ENCODE measurements at regions not wholly inside any gene's neighbourhood (a gene's known extent, or its start where the extent isn't known, plus 50 kb on each side); places are given as distances from the start of the nearest gene placed in this dataset.

DNA sequence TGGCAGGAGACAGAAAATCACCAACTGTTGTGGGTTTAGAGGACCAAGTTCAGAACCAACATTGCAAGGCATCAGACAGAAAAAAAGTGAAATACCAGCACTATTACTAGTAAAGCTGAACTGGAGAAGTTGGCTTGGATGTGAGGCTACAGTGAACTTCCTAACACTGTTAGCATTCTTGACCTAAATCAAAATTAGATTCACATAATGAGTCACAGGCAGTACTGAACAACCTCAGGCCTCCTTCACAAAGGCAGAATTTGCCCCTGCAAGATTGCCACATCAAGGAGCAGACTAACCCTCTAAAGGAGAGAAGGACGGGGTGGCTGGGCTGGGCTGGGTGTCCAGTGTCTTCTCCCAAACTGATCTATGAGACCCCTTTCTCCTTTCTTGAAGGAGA, 539.7 kb downstream of the SNAPC1 start:
- Histone ChIP-seq H3K36me3 (ENCODE audit: insufficient read depth, low read length) (no peaks in the 10 kb centered on the region), H3K27me3 (ENCODE audit: control insufficient read depth, insufficient read depth, low read length) (no peaks in the 10 kb centered on the region), H3K4me1 (ENCODE audit: control insufficient read depth, insufficient read depth, low read length) (no peaks in the 10 kb centered on the region), H3K9ac (ENCODE audit: low read depth, low read length) (no peak overlapping the region), H3K4me2 (ENCODE audit: low read length) (no peak overlapping the region), H3K4me3 (ENCODE audit: low read length) (no peak overlapping the region), H3K9me3 (replicated peaks; ENCODE audit: low read length) (no peaks in the 10 kb centered on the region)

DNA sequence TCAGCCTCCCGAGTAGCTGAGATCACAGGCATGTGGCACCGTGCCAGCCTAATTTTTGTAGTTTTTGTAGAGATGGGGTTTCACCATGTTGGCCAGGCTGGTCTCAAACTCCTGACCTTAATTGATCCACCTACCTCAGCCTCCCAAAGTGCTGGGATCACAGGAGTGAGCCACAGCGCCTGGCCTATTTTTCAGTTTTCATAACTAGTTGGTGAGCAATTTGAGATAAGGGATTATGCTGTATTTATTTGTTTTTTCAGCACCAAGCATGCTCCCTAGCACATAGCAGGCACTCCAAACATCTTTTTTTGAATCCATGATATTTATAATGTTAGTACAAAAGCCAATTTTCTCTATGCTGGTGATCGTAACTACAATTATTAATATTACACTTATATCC, 541.2 kb downstream of the SNAPC1 start:
- no peak overlapping the region for H3K4me2 ChIP-seq (ENCODE audit: low read length)
- no peak overlapping the region for H3K9ac ChIP-seq (ENCODE audit: low read depth, low read length)
- no peak overlapping the region for H3K4me3 ChIP-seq (ENCODE audit: low read length)
- H3K36me3 ChIP-seq (ENCODE audit: insufficient read depth, low read length), result no peaks in the 10 kb centered on the region
- H3K4me1 ChIP-seq (ENCODE audit: control insufficient read depth, insufficient read depth, low read length), result no peaks in the 10 kb centered on the region
- no peaks in the 10 kb centered on the region for H3K9me3 ChIP-seq (replicated peaks; ENCODE audit: low read length)
- H3K27me3 ChIP-seq (ENCODE audit: control insufficient read depth, insufficient read depth, low read length), result no peaks in the 10 kb centered on the region

DNA sequence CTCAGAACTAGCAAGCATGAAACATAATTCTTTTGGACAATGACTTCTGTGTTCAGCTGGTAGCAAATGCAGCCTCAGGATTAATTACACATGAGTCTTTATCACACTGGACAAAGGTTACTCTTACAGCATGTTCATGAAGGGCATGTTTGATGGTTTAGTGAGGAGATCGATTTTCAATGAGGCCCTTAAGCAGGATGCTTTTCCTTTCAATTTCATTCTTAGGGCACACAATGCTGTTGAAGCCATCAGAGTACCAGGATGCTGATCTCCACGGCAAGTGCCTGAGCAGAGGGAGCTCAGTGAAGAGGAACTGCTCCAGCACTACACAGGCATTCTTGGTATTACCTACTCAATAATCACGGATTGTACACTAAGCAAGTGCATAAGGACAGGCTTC, 542.0 kb downstream of the SNAPC1 start:
- Histone ChIP-seq H3K4me2 (ENCODE audit: low read length) (no peak overlapping the region), H3K36me3 (ENCODE audit: insufficient read depth, low read length) (no peaks in the 10 kb centered on the region), H3K4me1 (ENCODE audit: control insufficient read depth, insufficient read depth, low read length) (no peaks in the 10 kb centered on the region), H3K9me3 (replicated peaks; ENCODE audit: low read length) (no peaks in the 10 kb centered on the region), H3K4me3 (ENCODE audit: low read length) (no peak overlapping the region), H3K27me3 (ENCODE audit: control insufficient read depth, insufficient read depth, low read length) (no peaks in the 10 kb centered on the region), H3K9ac (ENCODE audit: low read depth, low read length) (no peak overlapping the region)

DNA sequence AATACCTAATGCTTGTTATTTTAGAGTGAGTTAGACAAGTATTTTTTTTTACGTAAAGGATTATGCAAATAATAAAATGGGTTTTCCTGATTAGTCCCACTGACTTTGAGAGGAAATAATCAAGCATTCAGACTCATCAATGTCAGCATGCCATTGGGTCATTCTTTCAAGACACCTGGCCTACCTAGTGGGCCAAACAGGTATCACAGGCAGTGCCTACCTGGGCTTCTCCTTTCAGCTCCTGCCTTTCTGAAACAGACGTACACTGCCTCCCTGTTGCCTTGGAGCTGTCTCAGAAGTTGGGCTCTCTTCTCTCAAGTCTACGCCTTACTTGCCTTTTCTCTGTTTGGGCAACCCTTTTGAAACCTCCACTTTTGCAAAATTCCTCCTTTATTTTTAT, 545.6 kb downstream of the SNAPC1 start:
- no peaks in the 10 kb centered on the region for H3K36me3 ChIP-seq (ENCODE audit: insufficient read depth, low read length)
- no peak overlapping the region for H3K4me2 ChIP-seq (ENCODE audit: low read length)
- no peak overlapping the region for H3K9ac ChIP-seq (ENCODE audit: low read depth, low read length)
- no peaks in the 10 kb centered on the region for H3K9me3 ChIP-seq (replicated peaks; ENCODE audit: low read length)
- H3K27me3 ChIP-seq (ENCODE audit: control insufficient read depth, insufficient read depth, low read length), result no peaks in the 10 kb centered on the region
- no peak overlapping the region for H3K4me3 ChIP-seq (ENCODE audit: low read length)
- no peaks in the 10 kb centered on the region for H3K4me1 ChIP-seq (ENCODE audit: control insufficient read depth, insufficient read depth, low read length)

DNA sequence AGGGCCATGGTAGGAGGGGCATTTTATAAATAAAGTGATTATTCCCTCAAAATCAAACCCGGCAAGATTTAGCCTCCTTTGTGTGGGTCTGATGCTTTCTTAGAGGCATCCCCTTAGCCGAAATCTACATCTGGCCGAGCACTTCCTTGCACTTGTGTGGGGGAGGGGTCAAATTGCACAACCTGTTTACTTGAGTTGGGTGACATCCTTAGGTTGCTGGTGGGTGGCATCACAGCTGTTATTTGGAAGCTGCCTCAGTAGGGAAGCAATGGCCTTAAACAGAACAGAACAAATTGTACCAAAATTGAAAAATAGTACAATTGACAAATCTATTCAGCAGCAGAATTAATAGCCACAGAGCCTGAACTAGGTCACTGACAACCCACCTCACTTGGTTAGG, 546.1 kb downstream of the SNAPC1 start:
- H3K4me2 ChIP-seq (ENCODE audit: low read length), result no peak overlapping the region
- no peak overlapping the region for H3K9ac ChIP-seq (ENCODE audit: low read depth, low read length)
- H3K9me3 ChIP-seq (replicated peaks; ENCODE audit: low read length), result no peaks in the 10 kb centered on the region
- no peaks in the 10 kb centered on the region for H3K4me1 ChIP-seq (ENCODE audit: control insufficient read depth, insufficient read depth, low read length)
- H3K36me3 ChIP-seq (ENCODE audit: insufficient read depth, low read length), result no peaks in the 10 kb centered on the region
- H3K27me3 ChIP-seq (ENCODE audit: control insufficient read depth, insufficient read depth, low read length), result no peaks in the 10 kb centered on the region
- H3K4me3 ChIP-seq (ENCODE audit: low read length), result no peak overlapping the region

DNA sequence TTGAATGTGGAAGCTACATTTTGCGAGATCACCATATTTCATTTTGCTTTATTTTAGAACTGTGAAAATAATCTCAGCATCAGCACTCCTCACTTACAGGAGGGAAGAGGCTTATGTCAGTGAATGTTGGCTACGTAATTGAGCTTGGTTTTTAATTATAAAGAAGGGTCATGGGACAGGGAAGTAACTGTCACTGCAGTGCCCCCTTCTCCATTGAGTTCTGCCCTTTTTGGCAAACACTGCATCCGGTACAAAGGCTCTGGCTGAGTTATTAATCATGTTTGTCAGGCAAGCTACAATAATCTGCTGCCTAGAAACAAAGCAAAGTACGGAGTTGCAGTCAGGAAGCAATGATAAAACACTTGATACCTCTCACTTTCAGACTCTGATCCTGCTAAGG, 546.7 kb downstream of the SNAPC1 start:
- no peak overlapping the region for H3K9ac ChIP-seq (ENCODE audit: low read depth, low read length)
- H3K4me2 ChIP-seq (ENCODE audit: low read length), result no peak overlapping the region
- H3K4me1 ChIP-seq (ENCODE audit: control insufficient read depth, insufficient read depth, low read length), result no peaks in the 10 kb centered on the region
- no peaks in the 10 kb centered on the region for H3K27me3 ChIP-seq (ENCODE audit: control insufficient read depth, insufficient read depth, low read length)
- H3K36me3 ChIP-seq (ENCODE audit: insufficient read depth, low read length), result no peaks in the 10 kb centered on the region
- H3K4me3 ChIP-seq (ENCODE audit: low read length), result no peak overlapping the region
- H3K9me3 ChIP-seq (replicated peaks; ENCODE audit: low read length), result no peaks in the 10 kb centered on the region

DNA sequence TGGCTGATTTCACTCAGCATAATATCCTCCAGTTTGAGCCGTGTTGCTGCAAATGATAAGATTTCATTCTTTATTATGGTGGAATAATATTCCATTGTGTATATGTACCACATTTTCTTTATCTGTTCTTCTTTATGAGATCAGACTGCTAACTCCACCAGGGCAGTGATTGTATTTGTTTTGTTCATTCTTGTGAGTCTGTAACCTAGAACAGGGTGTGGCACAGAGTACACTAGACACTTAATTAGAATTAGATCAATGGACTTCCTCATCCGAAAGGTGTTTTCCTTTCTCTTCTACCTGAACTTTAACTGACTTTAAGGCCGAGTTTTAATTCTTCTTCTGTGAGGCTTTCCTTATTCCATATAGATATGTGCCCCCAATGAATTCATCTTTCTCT, 551.0 kb downstream of the SNAPC1 start:
- no peaks in the 10 kb centered on the region for H3K27me3 ChIP-seq (ENCODE audit: control insufficient read depth, insufficient read depth, low read length)
- no peaks in the 10 kb centered on the region for H3K9me3 ChIP-seq (replicated peaks; ENCODE audit: low read length)
- H3K4me3 ChIP-seq (ENCODE audit: low read length), result no peak overlapping the region
- no peak overlapping the region for H3K4me2 ChIP-seq (ENCODE audit: low read length)
- no peaks in the 10 kb centered on the region for H3K36me3 ChIP-seq (ENCODE audit: insufficient read depth, low read length)
- H3K4me1 ChIP-seq (ENCODE audit: control insufficient read depth, insufficient read depth, low read length), result no peaks in the 10 kb centered on the region
- no peak overlapping the region for H3K9ac ChIP-seq (ENCODE audit: low read depth, low read length)

DNA sequence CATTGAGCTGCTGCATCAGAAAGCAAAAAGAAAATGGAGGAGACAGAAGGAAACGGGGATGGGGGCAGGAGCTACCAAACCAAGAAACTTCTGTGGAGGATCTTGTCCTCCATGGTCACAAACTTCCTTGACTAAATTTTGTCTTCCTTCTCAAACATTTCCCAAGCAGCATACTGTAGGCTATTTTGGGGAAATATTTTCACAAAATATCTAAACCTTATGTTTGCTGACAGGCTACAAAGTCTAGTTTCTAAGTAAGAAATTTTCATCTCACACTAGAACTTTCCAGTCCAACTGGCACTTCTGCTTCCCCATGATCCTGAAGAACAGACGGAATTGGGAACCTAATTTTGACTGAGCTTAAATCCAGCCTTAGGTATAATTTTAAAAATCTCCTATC, 552.0 kb downstream of the SNAPC1 start:
- no peaks in the 10 kb centered on the region for H3K9me3 ChIP-seq (replicated peaks; ENCODE audit: low read length)
- H3K4me2 ChIP-seq (ENCODE audit: low read length), result no peak overlapping the region
- H3K27me3 ChIP-seq (ENCODE audit: control insufficient read depth, insufficient read depth, low read length), result no peaks in the 10 kb centered on the region
- H3K9ac ChIP-seq (ENCODE audit: low read depth, low read length), result no peak overlapping the region
- H3K4me3 ChIP-seq (ENCODE audit: low read length), result no peak overlapping the region
- H3K4me1 ChIP-seq (ENCODE audit: control insufficient read depth, insufficient read depth, low read length), result no peaks in the 10 kb centered on the region
- no peaks in the 10 kb centered on the region for H3K36me3 ChIP-seq (ENCODE audit: insufficient read depth, low read length)

DNA sequence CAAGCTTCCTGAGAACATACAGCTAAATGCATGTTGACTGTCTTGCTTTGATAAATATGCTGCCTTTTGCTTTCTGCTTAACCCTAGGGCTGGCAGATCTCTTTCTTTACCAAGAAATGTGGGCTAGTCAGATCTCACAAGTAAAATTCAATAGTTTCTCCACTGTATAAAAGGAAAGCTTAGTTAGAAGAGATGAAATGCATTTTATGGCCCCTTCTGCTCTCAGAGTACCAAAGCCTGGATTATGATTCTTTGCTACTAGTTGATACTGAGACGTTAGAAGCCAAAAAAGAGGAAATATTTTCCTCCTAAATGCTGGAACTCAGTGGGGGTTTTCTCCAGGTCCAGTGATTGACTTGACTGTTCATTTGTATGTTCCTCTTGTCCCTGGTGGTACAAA, 552.7 kb downstream of the SNAPC1 start:
- no peaks in the 10 kb centered on the region for H3K9me3 ChIP-seq (replicated peaks; ENCODE audit: low read length)

DNA sequence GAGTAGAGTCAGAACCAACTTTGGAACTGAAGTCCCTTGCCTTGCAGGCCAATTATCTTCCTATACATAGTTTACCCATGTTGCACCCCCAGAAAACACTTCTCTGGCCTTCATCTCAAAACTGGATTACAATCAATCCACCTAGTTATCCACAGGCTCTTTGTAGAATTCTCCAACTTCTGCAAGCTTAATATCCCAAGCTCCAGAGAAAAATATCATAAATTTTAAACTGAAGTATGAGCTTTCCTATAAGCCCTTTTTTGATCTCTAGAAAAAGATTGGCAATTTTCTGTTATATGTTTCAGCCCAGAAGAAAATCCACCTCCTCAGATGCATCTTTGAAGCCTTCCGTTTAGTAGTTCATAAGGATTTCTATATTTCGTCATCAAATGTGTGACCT, 553.4 kb downstream of the SNAPC1 start:
- no peaks in the 10 kb centered on the region for H3K9me3 ChIP-seq (replicated peaks; ENCODE audit: low read length)

More for the DNA sequence above, 552.7 kb downstream of the SNAPC1 start:
- no peak overlapping the region for H3K4me3 ChIP-seq (ENCODE audit: low read length)
- H3K36me3 ChIP-seq (ENCODE audit: insufficient read depth, low read length), result no peaks in the 10 kb centered on the region
- no peak overlapping the region for H3K9ac ChIP-seq (ENCODE audit: low read depth, low read length)
- no peaks in the 10 kb centered on the region for H3K4me1 ChIP-seq (ENCODE audit: control insufficient read depth, insufficient read depth, low read length)
- no peak overlapping the region for H3K4me2 ChIP-seq (ENCODE audit: low read length)
- no peaks in the 10 kb centered on the region for H3K27me3 ChIP-seq (ENCODE audit: control insufficient read depth, insufficient read depth, low read length)

DNA sequence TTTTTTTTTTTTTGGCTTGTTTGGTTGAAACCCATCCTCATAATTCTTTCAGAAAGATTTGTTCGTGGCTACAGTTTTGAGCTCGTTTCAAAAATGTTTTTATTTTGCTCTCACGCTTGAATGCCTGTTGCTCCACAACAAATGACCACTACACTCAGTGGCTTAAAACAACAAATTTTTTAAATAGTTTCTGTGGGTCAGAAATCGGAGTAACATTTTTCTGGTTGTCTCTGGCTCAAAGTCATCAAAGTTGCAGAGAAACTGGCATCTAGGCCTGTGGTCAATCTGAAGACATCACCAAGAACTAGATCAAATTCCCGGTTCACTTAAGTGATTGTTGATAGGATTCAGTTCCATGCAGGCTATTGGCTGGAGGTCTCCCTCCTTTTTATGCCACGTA, 560.0 kb downstream of the SNAPC1 start:
- no peaks in the 10 kb centered on the region for H3K27me3 ChIP-seq (ENCODE audit: control insufficient read depth, insufficient read depth, low read length)
- no peak overlapping the region for H3K4me3 ChIP-seq (ENCODE audit: low read length)
- H3K9ac ChIP-seq (ENCODE audit: low read depth, low read length), result no peak overlapping the region
- no peak overlapping the region for H3K4me2 ChIP-seq (ENCODE audit: low read length)
- H3K9me3 ChIP-seq (replicated peaks; ENCODE audit: low read length), result no peaks in the 10 kb centered on the region
- no peaks in the 10 kb centered on the region for H3K4me1 ChIP-seq (ENCODE audit: control insufficient read depth, insufficient read depth, low read length)
- H3K36me3 ChIP-seq (ENCODE audit: insufficient read depth, low read length), result no peaks in the 10 kb centered on the region

More for the DNA sequence above, 553.4 kb downstream of the SNAPC1 start:
- Histone ChIP-seq H3K9ac (ENCODE audit: low read depth, low read length) (no peak overlapping the region), H3K4me3 (ENCODE audit: low read length) (no peak overlapping the region), H3K27me3 (ENCODE audit: control insufficient read depth, insufficient read depth, low read length) (no peaks in the 10 kb centered on the region), H3K4me2 (ENCODE audit: low read length) (no peak overlapping the region), H3K4me1 (ENCODE audit: control insufficient read depth, insufficient read depth, low read length) (no peaks in the 10 kb centered on the region), H3K36me3 (ENCODE audit: insufficient read depth, low read length) (no peaks in the 10 kb centered on the region)

DNA sequence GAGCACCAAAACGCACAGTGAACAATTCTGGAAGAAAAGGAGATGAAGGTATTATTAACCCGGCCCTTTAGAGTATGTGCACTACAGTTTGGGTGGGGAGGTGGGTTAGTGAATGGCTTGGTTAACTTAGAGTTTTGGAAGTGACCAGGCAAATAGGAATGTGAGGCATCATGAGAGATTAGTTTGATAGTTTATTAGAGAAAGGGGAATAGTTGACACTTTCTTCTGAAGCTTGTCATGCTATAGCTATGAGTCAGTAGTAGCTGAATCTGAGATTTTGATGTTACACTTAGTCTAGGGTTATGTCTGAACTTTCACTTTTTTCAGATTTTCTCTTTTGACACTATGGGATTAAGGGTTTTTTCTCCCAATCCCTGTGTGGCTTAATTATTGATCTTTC, 567.2 kb downstream of the SNAPC1 start:
- Histone ChIP-seq H3K4me2 (ENCODE audit: low read length) (no peak overlapping the region), H3K4me1 (ENCODE audit: control insufficient read depth, insufficient read depth, low read length) (no peaks in the 10 kb centered on the region), H3K4me3 (ENCODE audit: low read length) (no peak overlapping the region), H3K9ac (ENCODE audit: low read depth, low read length) (no peak overlapping the region), H3K36me3 (ENCODE audit: insufficient read depth, low read length) (no peaks in the 10 kb centered on the region), H3K9me3 (replicated peaks; ENCODE audit: low read length) (no peaks in the 10 kb centered on the region), H3K27me3 (ENCODE audit: control insufficient read depth, insufficient read depth, low read length) (no peaks in the 10 kb centered on the region)

All from skeletal muscle satellite cell (primary cell).